ENCODE measurements at regions not wholly inside any gene's neighbourhood (a gene's known extent, or its start where the extent isn't known, plus 50 kb on each side); places are given as distances from the start of the nearest gene placed in this dataset.

DNA sequence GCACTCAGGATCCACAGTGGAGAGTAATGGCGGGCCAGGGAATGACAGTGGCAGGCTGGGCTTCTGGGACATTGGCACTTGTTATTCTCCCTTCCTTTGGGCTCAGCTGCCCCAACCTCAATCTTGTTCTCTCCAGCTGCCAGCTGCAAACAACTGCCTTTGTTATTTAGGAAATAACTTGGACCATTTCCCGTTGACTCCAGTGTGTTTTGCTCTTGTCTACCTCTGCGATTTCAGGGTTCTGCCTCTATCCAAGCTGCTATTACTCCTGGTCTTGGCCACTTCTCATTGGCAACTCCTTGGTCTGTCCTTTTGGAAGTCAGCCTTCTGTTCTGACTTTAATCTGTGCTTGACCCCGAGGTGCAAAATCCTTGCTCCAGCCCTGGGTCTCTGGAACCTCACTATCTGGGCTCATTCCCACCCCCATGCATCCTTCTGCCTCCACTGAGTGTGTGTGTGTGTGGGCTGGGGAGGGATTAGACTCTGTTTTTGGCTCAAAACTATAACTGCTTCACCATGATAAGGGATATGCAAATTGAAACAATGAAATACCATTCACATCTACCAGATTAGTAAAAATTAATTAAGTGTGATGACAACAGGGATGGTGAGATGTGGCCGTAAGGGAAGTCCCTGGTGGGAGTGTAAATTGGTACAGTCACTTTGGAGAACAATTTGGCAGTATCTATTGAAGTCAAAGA, 134.1 kb upstream of the CXCR4 start:
- TF ChIP-seq, protein P1, sequence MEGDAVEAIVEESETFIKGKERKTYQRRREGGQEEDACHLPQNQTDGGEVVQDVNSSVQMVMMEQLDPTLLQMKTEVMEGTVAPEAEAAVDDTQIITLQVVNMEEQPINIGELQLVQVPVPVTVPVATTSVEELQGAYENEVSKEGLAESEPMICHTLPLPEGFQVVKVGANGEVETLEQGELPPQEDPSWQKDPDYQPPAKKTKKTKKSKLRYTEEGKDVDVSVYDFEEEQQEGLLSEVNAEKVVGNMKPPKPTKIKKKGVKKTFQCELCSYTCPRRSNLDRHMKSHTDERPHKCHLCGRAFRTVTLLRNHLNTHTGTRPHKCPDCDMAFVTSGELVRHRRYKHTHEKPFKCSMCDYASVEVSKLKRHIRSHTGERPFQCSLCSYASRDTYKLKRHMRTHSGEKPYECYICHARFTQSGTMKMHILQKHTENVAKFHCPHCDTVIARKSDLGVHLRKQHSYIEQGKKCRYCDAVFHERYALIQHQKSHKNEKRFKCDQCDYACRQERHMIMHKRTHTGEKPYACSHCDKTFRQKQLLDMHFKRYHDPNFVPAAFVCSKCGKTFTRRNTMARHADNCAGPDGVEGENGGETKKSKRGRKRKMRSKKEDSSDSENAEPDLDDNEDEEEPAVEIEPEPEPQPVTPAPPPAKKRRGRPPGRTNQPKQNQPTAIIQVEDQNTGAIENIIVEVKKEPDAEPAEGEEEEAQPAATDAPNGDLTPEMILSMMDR (IDR thresholded peaks at IDR 0.05), result no peak
- TF ChIP-seq POLR2A (IDR thresholded peaks at IDR 0.05), result no peak

Measured in breast epithelium (tissue), 3 donors.